Posterior cingulate gyrus (tissue), 11 donors: ENCODE measurements at regions not wholly inside any gene's neighbourhood (a gene's known extent, or its start where the extent isn't known, plus 50 kb on each side); places are given as distances from the start of the nearest gene placed in this dataset.

Experiments
- DNase-seq, 10 donors: peaks; one replicate each; pipeline versions ENCODE4 v3.0.0 to v3.0.0-alpha.2; 2020 to 2021; ENCODE audit warnings: mixed read lengths in 3 of 10
- intact Hi-C: fragments of 100-400 bp; cut with DNase I; formaldehyde crosslinking; loops from one replicate; pipeline ENCODE4 v1.15.1; 2023

DNA sequence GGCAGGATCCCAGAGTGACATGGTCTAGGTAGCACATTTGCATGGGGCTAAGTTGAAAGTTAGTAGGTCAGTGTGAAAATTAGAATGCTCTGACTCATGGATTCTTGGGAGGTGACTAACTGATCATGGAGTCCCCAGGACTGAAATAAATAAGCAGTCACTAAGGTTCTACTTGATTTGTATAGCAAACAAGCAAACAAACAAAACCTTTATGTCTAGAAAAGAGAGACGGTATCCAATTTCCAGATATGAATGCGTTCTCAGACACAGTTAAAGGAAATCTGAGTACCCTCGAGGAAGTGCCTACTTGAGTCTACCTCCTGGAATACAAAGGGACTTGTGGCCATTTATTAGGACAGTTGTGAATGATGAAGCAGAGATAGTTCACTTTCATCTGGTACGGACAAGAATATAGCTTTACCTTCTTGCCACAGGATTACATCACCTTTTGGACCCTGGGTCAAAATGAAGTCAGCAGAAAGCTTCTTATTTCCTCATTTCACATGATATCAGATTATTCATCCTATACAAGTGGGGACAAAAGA lies 54.3 kb upstream of the AGPS start:
- intact Hi-C loops, result loop anchor here (5.0 to 10.0 kb wide), 2 partner anchors 264 to 417 kb away; no protein-coding TSS in a partner anchor
- DNase-seq, result no peak

DNA sequence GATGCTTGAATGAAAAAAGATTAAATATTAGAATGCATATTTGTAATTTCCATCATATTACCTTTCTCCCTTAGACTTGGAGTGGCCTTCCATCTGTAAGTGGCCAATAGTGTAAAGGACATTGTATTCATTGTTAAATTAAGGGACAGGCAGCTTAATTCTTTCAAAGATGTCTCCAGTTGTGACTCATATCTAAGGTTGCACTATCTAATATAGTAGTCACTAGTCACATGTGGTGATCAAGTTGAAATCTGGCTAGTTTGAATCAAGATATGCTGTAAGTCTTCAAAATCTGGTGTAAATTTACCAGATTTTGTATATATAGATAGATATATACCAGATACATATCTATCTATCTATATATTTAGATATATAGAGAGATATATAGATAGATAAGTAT lies 52.4 kb upstream of the AGPS start:
- DNase-seq, result no peak
- intact Hi-C loops, result no loop called here

DNA sequence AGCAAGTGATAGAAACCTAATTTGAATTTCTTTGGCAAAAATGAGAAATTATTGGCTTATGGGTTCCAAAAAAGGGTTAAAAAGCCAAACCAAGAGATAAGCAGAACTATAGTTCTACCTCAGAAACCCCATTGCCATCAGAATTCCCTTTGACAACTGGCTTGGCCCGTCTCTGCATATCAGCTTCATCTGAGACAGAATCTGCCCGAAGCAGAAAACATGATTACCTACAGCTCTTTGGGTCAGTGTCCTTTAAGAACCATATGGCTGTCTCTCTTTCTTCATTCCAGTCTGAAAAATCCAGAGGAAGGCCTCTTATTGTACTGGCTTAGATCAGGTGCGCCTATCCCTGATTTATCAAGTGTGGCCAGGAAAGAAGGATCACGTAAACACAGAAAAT lies 49.8 kb upstream of the AGPS start:
- no peak for DNase-seq
- intact Hi-C loops, result no loop called here
